Panc1 (cell line): ENCODE measurements at regions not wholly inside any gene's neighbourhood (a gene's known extent, or its start where the extent isn't known, plus 50 kb on each side); places are given as distances from the start of the nearest gene placed in this dataset.

Experiments
- CTCF ChIP-seq: fragments of 450-650 bp; IDR thresholded peaks from 2 replicates; pipeline ENCODE4 v1.5.1; 2017; ENCODE audit warnings: mild to moderate bottlenecking
- POLR2AphosphoS5 ChIP-seq: IDR thresholded peaks from 2 replicates; pipeline ENCODE4 v1.6.1; 2012; ENCODE audit warnings: mild to moderate bottlenecking, low read depth, low read length, moderate library complexity
- REST ChIP-seq, 2 experiments: IDR thresholded peaks; 2 replicates each; pipeline ENCODE4 v1.6.1; 2011 to 2012; ENCODE audit warnings: low read depth in 2 of 2, control low read depth in 1 of 2, low read length in 1 of 2, mild to moderate bottlenecking in 1 of 2, moderate library complexity in 1 of 2; ENCODE audit not compliant: insufficient read depth in 1 of 2
- SIN3A ChIP-seq: IDR thresholded peaks from 2 replicates; pipeline ENCODE4 v1.6.1; 2012; ENCODE audit warnings: low read depth, mild to moderate bottlenecking, low read length, moderate library complexity, borderline replicate concordance; ENCODE audit not compliant: insufficient read depth
- TCF7L2 ChIP-seq: IDR thresholded peaks from 2 replicates; pipeline ENCODE4 v1.6.1; 2011; ENCODE audit warnings: mild to moderate bottlenecking, low read depth, low read length, inconsistent platforms

- TF ChIP-seq CTCF, result no peak
- no peak for TF ChIP-seq POLR2AphosphoS5
- no peak for TF ChIP-seq SIN3A
- TF ChIP-seq REST (IDR thresholded peaks at IDR 0.05; ENCODE audit: insufficient read depth in 1 of 2, low read depth in 2 of 2, low read length in 1 of 2), result no peak
- no peak for TF ChIP-seq TCF7L2
These were observed 96.7 kb upstream of the OR9G4 start for GRCh38 chr11:56845121-56845732.
